K562 (cell line): ENCODE measurements at regions not wholly inside any gene's neighbourhood (a gene's known extent, or its start where the extent isn't known, plus 50 kb on each side); places are given as distances from the start of the nearest gene placed in this dataset.

Experiments used
- CBX2 ChIP-seq: fragments of 200-600 bp; sonication (generic); IDR thresholded peaks from one replicate; pipeline ENCODE4 v1.6.1; 2012; ENCODE audit warnings: mild to moderate bottlenecking, low read length, inconsistent platforms; ENCODE audit not compliant: insufficient read depth, poor library complexity, severe bottlenecking
- DIDO1 ChIP-seq: fragments of 450-650 bp; IDR thresholded peaks from 2 replicates; pipeline ENCODE4 v1.6.1; 2016; ENCODE audit warnings: low read depth, missing biosample characterization, missing genetic modification characterization
- JUND ChIP-seq, 2 experiments: IDR thresholded peaks; 2 replicates in 1 of 2; 3 replicates in 1 of 2; pipeline ENCODE4 v1.6.1; 2011; ENCODE audit warnings: borderline replicate concordance in 2 of 2, low read depth in 2 of 2, low read length in 2 of 2, improper control_type of control experiment in 1 of 2, missing biosample characterization in 1 of 2, missing genetic modification characterization in 1 of 2, missing genetic modification reagents in 1 of 2
- LARP7 ChIP-seq: fragments of 450-650 bp; IDR thresholded peaks from 2 replicates; pipeline ENCODE4 v1.6.1; 2016
- RBM39 ChIP-seq: fragments of 200-400 bp; formaldehyde crosslinking; optimal IDR thresholded peaks from 2 replicates; pipeline ENCODE3; 2018; ENCODE audit warnings: low read depth, low read length
- SP1 ChIP-seq: sonication (generic); formaldehyde crosslinking; IDR thresholded peaks from 2 replicates; pipeline ENCODE4 v1.8.1; 2022; ENCODE audit warnings: mild to moderate bottlenecking, missing genetic modification reagents
- TAF15 ChIP-seq: fragments of 200-400 bp; formaldehyde crosslinking; IDR thresholded peaks from 2 replicates; pipeline ENCODE4 v1.6.1; 2017; ENCODE audit warnings: mild to moderate bottlenecking, low read depth, low read length, moderate library complexity
- ZBTB1 ChIP-seq: sonication (generic); formaldehyde crosslinking; IDR thresholded peaks from 2 replicates; pipeline ENCODE4 v1.8.1; 2023; ENCODE audit warnings: missing genetic modification reagents, low read depth, mild to moderate bottlenecking, borderline replicate concordance
- ZBTB7A ChIP-seq: IDR thresholded peaks from 2 replicates; pipeline ENCODE4 v1.6.1; 2011; ENCODE audit warnings: low read depth, mild to moderate bottlenecking, low read length, moderate library complexity, borderline replicate concordance; ENCODE audit not compliant: control insufficient read depth
- TF ChIP-seq, protein P1 (sequence below): fragments of 450-650 bp; IDR thresholded peaks from 2 replicates; pipeline ENCODE4 v1.7.0; 2016; ENCODE audit warnings: borderline replicate concordance
- TF ChIP-seq, protein P2 (sequence below), 3 experiments: IDR thresholded peaks in 2 of 3; conservative IDR thresholded peaks in 1 of 3; 2 replicates each; pipeline ENCODE4 v1.5.1; 2011 to 2012; ENCODE audit warnings: low read length in 3 of 3, mild to moderate bottlenecking in 3 of 3, control low read depth in 2 of 3, improper control_type of control experiment in 1 of 3, inconsistent platforms in 1 of 3, low read depth in 1 of 3, mixed read lengths in 1 of 3, moderate library complexity in 1 of 3; ENCODE audit not compliant: insufficient read depth in 2 of 3
- TF ChIP-seq, protein P3 (sequence below), 2 experiments: fragments of 450-650 bp in 1 of 2; sonication (generic) in 1 of 2; formaldehyde crosslinking in 1 of 2; IDR thresholded peaks; 2 replicates each; pipeline versions ENCODE4 v1.7.1 to v1.9.0; 2016 to 2022; ENCODE audit warnings: inconsistent platforms in 1 of 2, mild to moderate bottlenecking in 1 of 2, missing genetic modification reagents in 1 of 2

DNA sequence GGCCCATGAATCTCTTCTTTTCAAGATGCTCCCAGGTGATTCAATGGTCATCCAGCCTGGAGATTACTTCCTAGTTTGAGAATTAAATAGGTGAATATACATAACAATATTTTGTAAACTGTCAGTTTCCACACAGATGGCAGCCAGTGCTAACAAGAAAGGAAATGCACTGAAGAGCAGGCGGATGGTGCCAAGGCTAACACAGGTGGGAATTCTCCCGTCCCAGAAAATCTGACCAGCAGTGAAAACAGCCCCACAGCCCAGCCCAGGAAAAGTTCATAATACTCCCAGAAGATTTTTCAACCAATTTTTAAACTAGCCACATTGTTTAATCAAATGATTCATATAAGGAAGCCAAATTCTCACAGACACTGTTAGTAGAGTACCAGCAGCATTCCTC lies 387.2 kb upstream of the GATB start:
- TF ChIP-seq ZBTB1 (CRISPR knock-in tag) = no peak
- TF ChIP-seq CBX2 = no peak
- TF ChIP-seq TAF15 = no peak
- no peak for TF ChIP-seq RBM39
- TF ChIP-seq SP1 (CRISPR knock-in tag) = no peak
- no peak for TF ChIP-seq DIDO1
- TF ChIP-seq, protein P1, sequence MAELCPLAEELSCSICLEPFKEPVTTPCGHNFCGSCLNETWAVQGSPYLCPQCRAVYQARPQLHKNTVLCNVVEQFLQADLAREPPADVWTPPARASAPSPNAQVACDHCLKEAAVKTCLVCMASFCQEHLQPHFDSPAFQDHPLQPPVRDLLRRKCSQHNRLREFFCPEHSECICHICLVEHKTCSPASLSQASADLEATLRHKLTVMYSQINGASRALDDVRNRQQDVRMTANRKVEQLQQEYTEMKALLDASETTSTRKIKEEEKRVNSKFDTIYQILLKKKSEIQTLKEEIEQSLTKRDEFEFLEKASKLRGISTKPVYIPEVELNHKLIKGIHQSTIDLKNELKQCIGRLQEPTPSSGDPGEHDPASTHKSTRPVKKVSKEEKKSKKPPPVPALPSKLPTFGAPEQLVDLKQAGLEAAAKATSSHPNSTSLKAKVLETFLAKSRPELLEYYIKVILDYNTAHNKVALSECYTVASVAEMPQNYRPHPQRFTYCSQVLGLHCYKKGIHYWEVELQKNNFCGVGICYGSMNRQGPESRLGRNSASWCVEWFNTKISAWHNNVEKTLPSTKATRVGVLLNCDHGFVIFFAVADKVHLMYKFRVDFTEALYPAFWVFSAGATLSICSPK = no peak
- no peak for TF ChIP-seq ZBTB7A
- TF ChIP-seq, protein P2, sequence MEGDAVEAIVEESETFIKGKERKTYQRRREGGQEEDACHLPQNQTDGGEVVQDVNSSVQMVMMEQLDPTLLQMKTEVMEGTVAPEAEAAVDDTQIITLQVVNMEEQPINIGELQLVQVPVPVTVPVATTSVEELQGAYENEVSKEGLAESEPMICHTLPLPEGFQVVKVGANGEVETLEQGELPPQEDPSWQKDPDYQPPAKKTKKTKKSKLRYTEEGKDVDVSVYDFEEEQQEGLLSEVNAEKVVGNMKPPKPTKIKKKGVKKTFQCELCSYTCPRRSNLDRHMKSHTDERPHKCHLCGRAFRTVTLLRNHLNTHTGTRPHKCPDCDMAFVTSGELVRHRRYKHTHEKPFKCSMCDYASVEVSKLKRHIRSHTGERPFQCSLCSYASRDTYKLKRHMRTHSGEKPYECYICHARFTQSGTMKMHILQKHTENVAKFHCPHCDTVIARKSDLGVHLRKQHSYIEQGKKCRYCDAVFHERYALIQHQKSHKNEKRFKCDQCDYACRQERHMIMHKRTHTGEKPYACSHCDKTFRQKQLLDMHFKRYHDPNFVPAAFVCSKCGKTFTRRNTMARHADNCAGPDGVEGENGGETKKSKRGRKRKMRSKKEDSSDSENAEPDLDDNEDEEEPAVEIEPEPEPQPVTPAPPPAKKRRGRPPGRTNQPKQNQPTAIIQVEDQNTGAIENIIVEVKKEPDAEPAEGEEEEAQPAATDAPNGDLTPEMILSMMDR (IDR thresholded peaks at IDR 0.05 in 2 of 3, conservative IDR thresholded peaks at IDR 0.05 in 1 of 3; ENCODE audit: insufficient read depth in 2 of 3, low read depth in 1 of 3, low read length in 3 of 3) = no peak
- no peak for TF ChIP-seq LARP7
- TF ChIP-seq, protein P3, sequence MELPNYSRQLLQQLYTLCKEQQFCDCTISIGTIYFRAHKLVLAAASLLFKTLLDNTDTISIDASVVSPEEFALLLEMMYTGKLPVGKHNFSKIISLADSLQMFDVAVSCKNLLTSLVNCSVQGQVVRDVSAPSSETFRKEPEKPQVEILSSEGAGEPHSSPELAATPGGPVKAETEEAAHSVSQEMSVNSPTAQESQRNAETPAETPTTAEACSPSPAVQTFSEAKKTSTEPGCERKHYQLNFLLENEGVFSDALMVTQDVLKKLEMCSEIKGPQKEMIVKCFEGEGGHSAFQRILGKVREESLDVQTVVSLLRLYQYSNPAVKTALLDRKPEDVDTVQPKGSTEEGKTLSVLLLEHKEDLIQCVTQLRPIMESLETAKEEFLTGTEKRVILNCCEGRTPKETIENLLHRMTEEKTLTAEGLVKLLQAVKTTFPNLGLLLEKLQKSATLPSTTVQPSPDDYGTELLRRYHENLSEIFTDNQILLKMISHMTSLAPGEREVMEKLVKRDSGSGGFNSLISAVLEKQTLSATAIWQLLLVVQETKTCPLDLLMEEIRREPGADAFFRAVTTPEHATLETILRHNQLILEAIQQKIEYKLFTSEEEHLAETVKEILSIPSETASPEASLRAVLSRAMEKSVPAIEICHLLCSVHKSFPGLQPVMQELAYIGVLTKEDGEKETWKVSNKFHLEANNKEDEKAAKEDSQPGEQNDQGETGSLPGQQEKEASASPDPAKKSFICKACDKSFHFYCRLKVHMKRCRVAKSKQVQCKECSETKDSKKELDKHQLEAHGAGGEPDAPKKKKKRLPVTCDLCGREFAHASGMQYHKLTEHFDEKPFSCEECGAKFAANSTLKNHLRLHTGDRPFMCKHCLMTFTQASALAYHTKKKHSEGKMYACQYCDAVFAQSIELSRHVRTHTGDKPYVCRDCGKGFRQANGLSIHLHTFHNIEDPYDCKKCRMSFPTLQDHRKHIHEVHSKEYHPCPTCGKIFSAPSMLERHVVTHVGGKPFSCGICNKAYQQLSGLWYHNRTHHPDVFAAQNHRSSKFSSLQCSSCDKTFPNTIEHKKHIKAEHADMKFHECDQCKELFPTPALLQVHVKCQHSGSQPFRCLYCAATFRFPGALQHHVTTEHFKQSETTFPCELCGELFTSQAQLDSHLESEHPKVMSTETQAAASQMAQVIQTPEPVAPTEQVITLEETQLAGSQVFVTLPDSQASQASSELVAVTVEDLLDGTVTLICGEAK (IDR thresholded peaks at IDR 0.05) = no peak
- TF ChIP-seq, protein P3 (CRISPR knock-in tag; IDR thresholded peaks at IDR 0.05) = no peak
- TF ChIP-seq JUND (IDR thresholded peaks at IDR 0.05; ENCODE audit: borderline replicate concordance, low read depth, low read length) = no peak
- TF ChIP-seq JUND (tag; IDR thresholded peaks at IDR 0.05; ENCODE audit: borderline replicate concordance, low read depth, low read length) = no peak
